ENCODE measurements at regions not wholly inside any gene's neighbourhood (a gene's known extent, or its start where the extent isn't known, plus 50 kb on each side); places are given as distances from the start of the nearest gene placed in this dataset.
"Not testable (repeated sequence)": the region's sequence is repeated elsewhere in the genome, so short reads cannot be mapped to it uniquely, and the experiment has no call there.

- DNase-seq (ENCODE audit: low read depth), result peak; percentile 15
Measured at GRCh38 chr12:46711756-46712155, 114.0 kb downstream of the SLC38A4 start.

DNA sequence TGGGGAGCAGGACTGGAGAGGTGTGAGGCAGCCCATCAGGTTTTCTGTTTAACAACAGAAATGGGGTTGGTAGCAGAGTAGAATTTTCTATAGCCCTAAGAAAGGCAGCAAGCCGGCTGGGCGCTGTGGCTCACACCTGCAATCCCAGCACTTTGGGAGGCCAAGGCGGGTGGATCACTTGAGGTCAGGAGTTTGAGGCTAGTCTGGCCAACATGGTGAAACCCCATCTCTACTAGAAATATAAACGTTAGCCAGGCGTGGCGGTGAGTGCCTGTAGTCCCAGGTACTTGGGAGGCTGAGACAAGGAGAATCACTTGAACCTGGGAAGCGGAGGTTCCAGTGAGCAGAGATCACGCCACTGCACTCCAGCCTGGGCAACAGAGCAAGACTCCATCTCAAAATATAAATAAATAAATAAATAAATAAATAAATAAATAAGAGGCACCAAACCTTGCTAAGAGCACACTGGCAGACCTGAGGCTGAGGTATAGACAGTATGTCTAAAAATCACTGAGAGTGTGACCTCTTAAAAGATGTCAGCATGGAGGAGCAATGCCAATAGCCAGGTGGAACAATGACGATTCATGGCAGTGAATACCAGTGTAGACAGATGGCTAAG, 115.6 kb downstream of the SLC38A4 start:
- DNase-seq (ENCODE audit: low read depth), result no peak

- DNase-seq (ENCODE audit: low read depth), result peak; percentile 66
Measured at GRCh38 chr12:46702581-46703344, 123.0 kb downstream of the SLC38A4 start.

- DNase-seq (ENCODE audit: low read depth), result no peak
Measured at GRCh38 chr12:46701356-46701755, 124.4 kb downstream of the SLC38A4 start.

- no peak for DNase-seq (ENCODE audit: low read depth)
Measured at GRCh38 chr12:46699986-46700385, 125.8 kb downstream of the SLC38A4 start.

GRCh38 chr12:46698003-46698402, 127.8 kb downstream of the SLC38A4 start:
- DNase-seq (ENCODE audit: low read depth), result no peak

GRCh38 chr12:46693518-46693917, 132.3 kb downstream of the SLC38A4 start:
- no peak for DNase-seq (ENCODE audit: low read depth)

DNA sequence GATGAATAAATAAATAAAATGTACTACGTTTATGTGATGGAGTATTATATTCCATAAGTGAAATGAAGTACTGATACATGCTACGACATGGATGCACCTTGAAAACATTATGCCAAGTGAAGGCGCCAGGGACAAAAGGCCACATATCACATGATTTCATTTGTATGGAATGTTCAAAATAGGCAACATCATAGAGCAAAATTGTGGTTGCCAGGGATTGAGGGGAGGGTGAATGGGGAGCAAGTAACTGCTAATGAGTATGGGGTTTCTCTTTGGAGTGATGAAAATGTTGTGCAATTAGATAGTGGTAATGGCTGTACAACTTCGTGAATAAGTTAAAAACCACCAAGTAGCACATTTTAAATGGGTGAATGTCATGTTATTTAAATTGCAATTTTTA, 132.8 kb downstream of the SLC38A4 start:
- no peak for DNase-seq (ENCODE audit: low read depth)

GRCh38 chr12:46692606-46693005, 133.2 kb downstream of the SLC38A4 start:
- DNase-seq (ENCODE audit: low read depth), result no peak

DNA sequence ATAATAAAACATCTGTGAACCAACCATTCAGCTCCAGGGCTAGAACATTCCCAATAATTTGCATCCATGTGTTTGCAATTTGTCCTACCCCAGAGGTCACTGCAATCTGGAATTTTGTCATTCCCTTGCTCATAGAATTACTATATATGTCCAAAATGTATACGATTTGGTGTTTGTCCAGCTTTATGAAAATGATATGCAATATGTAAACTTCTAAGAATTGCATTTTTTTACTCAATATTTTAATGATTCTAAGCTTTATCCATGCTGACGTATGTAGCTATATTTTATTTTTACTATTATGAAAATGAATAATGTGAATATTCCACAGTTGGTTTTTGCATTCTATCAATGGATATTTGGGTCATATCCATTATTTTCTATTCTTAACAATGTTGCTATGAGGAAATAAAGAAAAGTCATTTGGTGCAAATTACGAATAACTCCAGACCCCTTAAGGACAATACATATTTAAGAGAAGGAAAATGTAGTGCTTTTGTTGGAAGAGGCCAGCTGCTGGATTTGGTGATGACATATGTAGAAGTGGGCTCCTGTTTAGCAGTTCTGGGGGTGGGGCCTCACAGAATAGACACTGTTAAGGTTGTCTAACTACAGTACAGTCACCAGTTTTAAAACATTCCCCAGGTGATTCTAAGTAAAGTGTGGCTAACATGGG, 139.4 kb downstream of the SLC38A4 start:
- no peak for DNase-seq (ENCODE audit: low read depth)

DNA sequence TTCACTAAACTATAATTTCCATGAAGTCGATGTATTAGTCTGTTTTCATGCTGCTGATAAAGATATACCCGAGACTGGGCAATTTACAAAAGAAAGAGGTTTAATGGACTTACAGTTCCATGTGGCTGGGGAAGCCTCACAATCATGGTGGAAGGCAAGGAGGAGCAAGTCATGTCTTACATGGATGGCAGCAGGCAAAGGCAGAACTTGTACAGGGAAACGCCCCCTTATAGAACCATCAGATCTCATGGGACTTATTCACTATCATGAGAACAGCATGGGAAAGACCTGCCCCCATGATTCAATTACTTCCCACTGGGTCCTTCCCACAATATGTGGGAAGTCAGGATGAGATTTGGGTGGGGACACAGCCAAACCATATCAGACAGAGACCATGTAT, 141.6 kb downstream of the SLC38A4 start:
- DNase-seq (ENCODE audit: low read depth), result not testable (repeated sequence)

GRCh38 chr12:46682148-46682547, 143.6 kb downstream of the SLC38A4 start:
- no peak for DNase-seq (ENCODE audit: low read depth)

DNA sequence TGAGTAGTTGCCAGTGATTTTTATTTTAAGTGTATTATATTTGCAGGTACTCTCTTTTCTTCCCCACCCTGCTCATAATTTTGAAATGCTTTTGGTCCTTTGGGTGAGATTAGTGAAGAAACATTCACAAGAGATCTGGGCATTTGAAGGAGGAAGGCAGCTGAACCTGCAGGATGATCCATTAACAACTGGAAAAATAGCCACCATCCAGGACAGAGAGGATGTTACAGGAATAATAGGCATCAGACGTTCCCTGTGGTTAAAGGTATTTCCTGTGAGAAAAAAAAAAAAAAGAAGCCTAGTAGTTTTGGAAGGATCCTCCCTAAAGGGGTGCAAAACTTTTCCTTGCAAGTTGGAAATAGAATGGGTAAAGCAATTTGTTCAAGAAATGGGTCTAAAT, 145.3 kb downstream of the SLC38A4 start:
- DNase-seq (ENCODE audit: low read depth), result no peak

GRCh38 chr12:46679754-46680153, 146.0 kb downstream of the SLC38A4 start:
- no peak for DNase-seq (ENCODE audit: low read depth)

DNA sequence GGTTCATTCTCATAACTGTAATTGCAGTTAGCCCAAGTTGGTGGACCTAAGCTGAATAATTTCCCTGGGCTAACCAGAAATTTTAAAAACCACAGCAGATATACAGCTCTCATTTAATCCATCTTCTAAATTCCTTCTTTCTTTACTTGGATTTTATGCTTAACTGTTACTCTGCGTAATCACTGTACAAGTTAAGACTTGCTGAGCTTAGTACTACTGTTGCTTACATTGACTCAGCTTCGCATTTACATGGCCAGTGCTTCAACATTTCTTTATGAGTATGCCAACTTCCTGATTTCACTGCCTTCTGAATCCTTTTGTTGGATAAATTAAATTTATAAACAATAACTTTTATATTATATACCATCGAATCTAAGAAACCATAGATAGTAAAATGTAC, 147.4 kb downstream of the SLC38A4 start:
- DNase-seq (ENCODE audit: low read depth), result no peak

DNA sequence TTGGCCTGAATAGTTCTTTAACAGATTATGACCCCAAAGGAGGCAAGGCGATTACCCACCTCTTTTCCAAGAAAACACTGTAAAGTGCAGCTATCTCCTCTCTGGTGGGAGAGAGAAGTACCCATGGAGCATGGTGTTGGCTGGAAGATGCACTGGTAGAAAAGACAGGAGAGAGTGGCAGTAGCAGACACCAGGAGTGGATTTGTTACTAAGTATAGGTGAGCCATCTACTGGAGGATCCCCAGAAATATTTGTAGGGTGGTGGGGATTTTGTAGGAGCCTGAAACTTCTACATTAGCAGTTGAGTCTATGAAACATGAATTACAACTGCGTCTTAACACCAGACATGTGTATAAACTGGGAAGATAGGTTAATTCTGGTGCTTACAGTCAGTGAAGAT, 148.0 kb downstream of the SLC38A4 start:
- DNase-seq (ENCODE audit: low read depth), result peak; percentile 65

- no peak for DNase-seq (ENCODE audit: low read depth)
Measured at GRCh38 chr12:46676797-46677520, 148.8 kb downstream of the SLC38A4 start.

- DNase-seq (ENCODE audit: low read depth), result no peak
Measured at GRCh38 chr12:46676396-46676795, 149.4 kb downstream of the SLC38A4 start.

GRCh38 chr12:46675736-46676135, 150.1 kb downstream of the SLC38A4 start:
- DNase-seq (ENCODE audit: low read depth), result peak; percentile 67

DNA sequence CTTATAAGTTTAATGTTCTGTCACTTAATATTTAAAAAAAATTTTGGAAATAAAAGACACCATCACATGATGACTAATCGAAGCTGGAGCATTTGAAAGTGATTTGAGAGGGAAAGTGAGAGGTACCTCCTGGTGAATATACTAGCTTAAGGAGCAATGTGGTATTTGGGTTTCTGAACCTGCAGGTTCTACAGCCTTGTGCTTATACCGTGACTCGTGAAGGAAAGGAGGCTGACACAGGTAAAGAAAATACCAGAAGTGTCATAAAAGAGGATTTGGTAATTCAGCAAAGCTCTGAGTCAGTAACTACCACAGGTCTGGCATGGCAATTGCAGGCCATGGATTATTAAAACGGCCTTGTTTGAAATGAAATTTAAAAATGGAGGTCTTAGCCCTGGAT, 151.0 kb downstream of the SLC38A4 start:
- peak; percentile 34 for DNase-seq (ENCODE audit: low read depth)

- no peak for DNase-seq (ENCODE audit: low read depth)
Measured at GRCh38 chr12:46674129-46674528, 151.7 kb downstream of the SLC38A4 start.

DNA sequence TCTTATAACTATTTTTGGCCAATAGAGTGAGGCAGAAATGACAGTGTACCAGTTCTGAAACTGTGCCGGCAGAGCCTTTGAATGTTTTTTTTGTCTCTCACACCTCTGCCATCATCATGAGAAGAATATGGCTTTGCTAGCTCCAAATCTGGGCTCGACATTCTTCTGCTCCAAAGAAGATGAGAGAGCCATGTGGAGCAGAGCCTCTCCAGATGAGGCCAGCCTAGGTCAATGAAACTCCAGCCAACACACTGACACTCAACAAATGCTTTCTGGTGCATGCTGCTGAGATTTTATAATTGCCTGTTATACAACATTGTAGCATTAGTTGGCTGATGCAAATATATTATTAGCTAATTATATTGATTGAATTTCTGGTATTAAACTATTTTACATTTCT, 154.7 kb downstream of the SLC38A4 start:
- no peak for DNase-seq (ENCODE audit: low read depth)

DNA sequence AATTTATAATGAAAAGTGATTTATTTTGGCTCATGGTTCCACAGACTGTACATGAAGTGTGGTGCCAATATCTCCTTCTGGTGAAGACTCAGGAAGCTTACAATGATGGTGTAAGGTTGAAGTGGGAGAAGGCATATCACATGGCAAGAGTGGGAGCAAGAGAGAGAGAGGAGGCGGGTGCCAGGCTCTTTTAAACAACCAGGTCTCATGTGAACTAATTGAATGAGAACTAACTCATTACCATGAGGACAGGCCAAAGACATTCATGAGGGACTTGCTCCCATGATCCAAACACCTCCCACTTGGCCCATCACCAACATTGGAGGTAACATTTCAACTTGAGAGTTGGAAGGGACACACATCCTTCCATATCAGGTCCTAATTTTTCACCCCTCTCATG, 155.2 kb downstream of the SLC38A4 start:
- DNase-seq (ENCODE audit: low read depth), result no peak
